SU-DHL-6 (cell line): ENCODE measurements at regions not wholly inside any gene's neighbourhood (a gene's known extent, or its start where the extent isn't known, plus 50 kb on each side); places are given as distances from the start of the nearest gene placed in this dataset.

ENCODE experiments used
- H2AFZ ChIP-seq: fragments of 200-600 bp; sonication (generic); 2 replicates; pipeline ENCODE4 v1.6.1; 2014; ENCODE audit warnings: low read depth, mild to moderate bottlenecking, moderate library complexity, mixed read lengths, antibody characterized with exemption, low read length; ENCODE audit not compliant: severe bottlenecking
- H3F3A ChIP-seq: fragments of 200-600 bp; shearing (Covaris generic); 2 replicates; pipeline ENCODE4 v1.6.0; 2016; ENCODE audit warnings: antibody characterized with exemption, mild to moderate bottlenecking; ENCODE audit not compliant: insufficient read depth
- H3K27ac ChIP-seq: fragments of 200-600 bp; sonication (generic); 2 replicates; pipeline ENCODE4 v1.5.1; 2016; ENCODE audit warnings: low read depth, mild to moderate bottlenecking, low read length, moderate library complexity, mixed read lengths
- H3K27me3 ChIP-seq: fragments of 200-600 bp; sonication (generic), shearing (Covaris generic); 2 replicates; pipeline ENCODE4 v1.6.0; 2014; ENCODE audit warnings: mild to moderate bottlenecking, low read length
- H3K36me3 ChIP-seq: fragments of 200-600 bp; sonication (generic); 2 replicates; pipeline ENCODE4 v1.6.1; 2014; ENCODE audit warnings: mild to moderate bottlenecking, low read length, mixed read lengths
- H3K4me2 ChIP-seq: fragments of 300-600, 200-600 bp; shearing (Covaris generic), sonication (generic); 2 replicates; pipeline ENCODE4 v1.6.0; 2014; ENCODE audit warnings: low read length, low read depth, mild to moderate bottlenecking; ENCODE audit not compliant: poor library complexity, severe bottlenecking
- H3K4me3 ChIP-seq: fragments of 200-600 bp; sonication (generic); 2 replicates; pipeline ENCODE4 v1.5.1; 2014; ENCODE audit warnings: antibody characterized with exemption, low read length, mild to moderate bottlenecking, mixed read lengths; ENCODE audit not compliant: insufficient read depth, poor library complexity, severe bottlenecking
- H3K79me2 ChIP-seq: fragments of 200-600 bp; sonication (generic); 2 replicates; pipeline ENCODE4 v1.6.1; 2014; ENCODE audit warnings: mild to moderate bottlenecking, low read length, moderate library complexity; ENCODE audit not compliant: insufficient read depth
- H3K9ac ChIP-seq: fragments of 200-600 bp; sonication (generic); 2 replicates; pipeline ENCODE4 v1.7.0; 2014; ENCODE audit warnings: mild to moderate bottlenecking, low read length
- H3K9me2 ChIP-seq: fragments of 200-600 bp; sonication (generic); replicated peaks from 2 replicates; pipeline ENCODE4 v1.6.1; 2014; ENCODE audit warnings: low read length; ENCODE audit not compliant: insufficient read depth
- H3K9me3 ChIP-seq: fragments of 200-600 bp; sonication (generic); 2 replicates; pipeline ENCODE4 v1.6.1; 2014; ENCODE audit warnings: low read length, mixed read lengths; ENCODE audit not compliant: insufficient read depth
- H4K20me1 ChIP-seq: fragments of 200-600 bp; sonication (generic); 2 replicates; pipeline ENCODE4 v1.6.1; 2014; ENCODE audit warnings: low read depth, mild to moderate bottlenecking, antibody characterized with exemption, low read length, moderate library complexity, mixed read lengths
- EZH2phosphoT487 ChIP-seq: fragments of 200-600 bp; sonication (generic), shearing (Covaris generic); conservative IDR thresholded peaks from 2 replicates; pipeline ENCODE4 v1.6.1; 2018; ENCODE audit warnings: mild to moderate bottlenecking, antibody characterized with exemption, low read length, moderate library complexity, mixed read lengths
- TF ChIP-seq, protein P1 (sequence below): fragments of 200-600 bp; sonication (generic); IDR thresholded peaks from one replicate; pipeline ENCODE4 v1.5.1; 2017; ENCODE audit warnings: antibody characterized with exemption, mild to moderate bottlenecking, low read length, moderate library complexity; ENCODE audit not compliant: insufficient read depth, poor library complexity, severe bottlenecking

DNA sequence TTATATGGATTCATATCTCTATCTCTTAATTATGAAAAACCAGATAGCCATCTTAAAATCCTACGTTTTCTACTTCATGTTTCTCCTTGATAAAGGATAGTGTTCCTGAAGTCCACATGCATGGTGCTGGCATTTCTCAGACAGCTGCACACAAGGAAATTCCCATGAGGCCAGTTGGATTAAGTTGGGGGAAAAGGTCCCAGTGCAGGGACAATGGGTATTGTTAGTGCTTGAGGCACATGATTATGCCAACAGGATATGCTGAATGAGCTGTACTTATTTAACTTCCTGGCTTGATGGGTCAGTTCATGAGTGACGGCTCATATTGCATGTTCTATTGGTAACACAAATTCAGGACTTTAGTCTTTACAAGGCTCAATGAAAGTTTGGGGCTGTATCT is 913.9 kb upstream of the NDST4 start:
- Histone ChIP-seq H3K9me2 (no peaks in the 10 kb centered on the region), H3K4me3 (no peak overlapping the region), H4K20me1 (no peaks in the 10 kb centered on the region), H2AFZ (no peak overlapping the region), H3K79me2 (no peaks in the 10 kb centered on the region), H3K9me3 (no peaks in the 10 kb centered on the region), H3K9ac (no peak overlapping the region), H3K36me3 (no peaks in the 10 kb centered on the region), H3K4me2 (no peak overlapping the region), H3K27ac (no peak overlapping the region), H3K27me3 (no peaks in the 10 kb centered on the region), H3F3A (no peaks in the 10 kb centered on the region)
- TF ChIP-seq, protein P1, sequence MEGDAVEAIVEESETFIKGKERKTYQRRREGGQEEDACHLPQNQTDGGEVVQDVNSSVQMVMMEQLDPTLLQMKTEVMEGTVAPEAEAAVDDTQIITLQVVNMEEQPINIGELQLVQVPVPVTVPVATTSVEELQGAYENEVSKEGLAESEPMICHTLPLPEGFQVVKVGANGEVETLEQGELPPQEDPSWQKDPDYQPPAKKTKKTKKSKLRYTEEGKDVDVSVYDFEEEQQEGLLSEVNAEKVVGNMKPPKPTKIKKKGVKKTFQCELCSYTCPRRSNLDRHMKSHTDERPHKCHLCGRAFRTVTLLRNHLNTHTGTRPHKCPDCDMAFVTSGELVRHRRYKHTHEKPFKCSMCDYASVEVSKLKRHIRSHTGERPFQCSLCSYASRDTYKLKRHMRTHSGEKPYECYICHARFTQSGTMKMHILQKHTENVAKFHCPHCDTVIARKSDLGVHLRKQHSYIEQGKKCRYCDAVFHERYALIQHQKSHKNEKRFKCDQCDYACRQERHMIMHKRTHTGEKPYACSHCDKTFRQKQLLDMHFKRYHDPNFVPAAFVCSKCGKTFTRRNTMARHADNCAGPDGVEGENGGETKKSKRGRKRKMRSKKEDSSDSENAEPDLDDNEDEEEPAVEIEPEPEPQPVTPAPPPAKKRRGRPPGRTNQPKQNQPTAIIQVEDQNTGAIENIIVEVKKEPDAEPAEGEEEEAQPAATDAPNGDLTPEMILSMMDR, result no peak
- TF ChIP-seq EZH2phosphoT487, result no peak

DNA sequence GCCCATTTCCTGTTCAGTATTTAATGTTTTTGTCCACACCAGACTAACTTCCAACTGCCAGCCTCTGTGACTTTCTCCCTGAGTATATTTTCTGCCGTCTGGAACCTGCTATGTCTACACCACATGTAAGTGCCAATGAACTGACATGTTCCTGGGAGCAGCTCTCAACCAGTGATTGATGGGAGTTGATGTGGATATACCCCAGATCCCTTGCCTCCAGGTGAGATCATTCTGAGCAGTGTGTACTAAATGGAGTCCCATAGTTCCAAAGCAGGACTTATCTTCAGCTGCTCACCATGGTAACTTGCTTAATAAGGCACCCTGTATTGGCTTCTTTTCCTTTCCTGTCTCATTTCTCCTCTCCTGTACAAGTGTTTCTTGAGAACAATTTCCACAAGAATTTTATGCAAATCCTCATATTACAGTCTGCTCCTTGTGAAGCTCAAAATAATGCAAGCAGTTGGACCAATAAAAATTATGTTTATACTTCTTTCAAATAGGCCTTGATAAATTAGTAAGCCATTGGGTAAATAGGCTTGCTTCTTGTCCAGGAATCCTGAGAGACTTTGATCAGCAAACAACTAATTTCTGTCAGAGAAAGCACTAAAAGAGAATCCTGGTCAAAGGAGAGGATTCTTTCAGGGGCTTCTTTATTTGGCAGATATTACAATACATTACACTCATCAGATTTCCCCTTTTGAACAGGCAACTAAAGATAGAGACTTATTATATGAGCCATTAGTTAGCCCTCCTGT is 911.7 kb upstream of the NDST4 start:
- H3K27ac ChIP-seq, result no peak overlapping the region
- no peak overlapping the region for H3K9ac ChIP-seq
- no peaks in the 10 kb centered on the region for H4K20me1 ChIP-seq
- H3K36me3 ChIP-seq, result no peaks in the 10 kb centered on the region
- no peaks in the 10 kb centered on the region for H3K9me2 ChIP-seq
- no peak overlapping the region for H2AFZ ChIP-seq
- H3F3A ChIP-seq, result no peaks in the 10 kb centered on the region
- no peaks in the 10 kb centered on the region for H3K79me2 ChIP-seq
- H3K4me2 ChIP-seq, result no peak overlapping the region
- no peaks in the 10 kb centered on the region for H3K27me3 ChIP-seq
- H3K9me3 ChIP-seq, result no peaks in the 10 kb centered on the region
- H3K4me3 ChIP-seq, result no peak overlapping the region
- TF ChIP-seq, protein P1, result no peak
- no peak for TF ChIP-seq EZH2phosphoT487

DNA sequence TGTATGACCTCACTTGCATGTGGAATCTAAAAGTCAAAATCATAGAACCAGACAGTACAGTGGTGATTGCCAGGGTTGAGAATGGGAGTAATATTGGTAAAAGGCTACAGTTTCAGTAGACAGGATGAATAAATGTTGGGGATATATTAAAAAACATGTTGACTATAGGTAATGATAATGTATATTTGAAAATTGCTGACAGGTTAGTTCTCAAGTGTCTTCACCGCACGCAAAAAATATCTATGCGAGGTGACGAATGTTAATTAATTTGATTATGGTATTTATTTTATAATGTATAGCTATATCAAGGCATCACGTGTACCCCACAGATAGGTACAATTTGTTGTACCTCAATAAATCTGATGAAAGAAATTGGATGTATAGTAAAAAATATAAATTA is 909.6 kb upstream of the NDST4 start:
- Histone ChIP-seq H3K79me2 (no peaks in the 10 kb centered on the region), H3F3A (no peaks in the 10 kb centered on the region), H3K9me2 (no peaks in the 10 kb centered on the region), H4K20me1 (no peaks in the 10 kb centered on the region), H3K9ac (no peak overlapping the region), H3K9me3 (no peaks in the 10 kb centered on the region), H3K27ac (no peak overlapping the region), H3K4me2 (no peak overlapping the region), H3K27me3 (no peaks in the 10 kb centered on the region), H3K36me3 (no peaks in the 10 kb centered on the region), H2AFZ (no peak overlapping the region), H3K4me3 (no peak overlapping the region)
- TF ChIP-seq, protein P1, result no peak
- no peak for TF ChIP-seq EZH2phosphoT487
